GM23338 (cell line): ENCODE measurements at regions not wholly inside any gene's neighbourhood (a gene's known extent, or its start where the extent isn't known, plus 50 kb on each side); places are given as distances from the start of the nearest gene placed in this dataset.

Source experiments
- ATAC-seq: fragments of 200-7000 bp; cut with Tn5 transposase; 3 replicates; pipeline ENCODE4 v1.9.1; 2020
- DNase-seq: peaks from one replicate; pipeline ENCODE4 v3.0.0-alpha.2; 2015; ENCODE audit warnings: low spot score
- H2AFZ ChIP-seq: fragments of 200-600 bp; sonication (generic); 2 replicates; pipeline ENCODE4 v1.8.0; 2016; ENCODE audit warnings: antibody characterized with exemption, mild to moderate bottlenecking, moderate library complexity
- H3F3A ChIP-seq: fragments of 200-600 bp; sonication (generic); replicated peaks from 2 replicates; pipeline ENCODE4 v1.8.0; 2017; ENCODE audit warnings: antibody characterized with exemption, mixed run types, low read depth
- H3K27ac ChIP-seq: fragments of 200-600 bp; sonication (generic); 2 replicates; pipeline ENCODE4 v1.6.1; 2016; ENCODE audit warnings: low read depth
- H3K27me3 ChIP-seq: fragments of 200-600 bp; sonication (generic); 2 replicates; pipeline ENCODE4 v1.8.0; 2016; ENCODE audit warnings: mild to moderate bottlenecking, mixed run types, moderate library complexity; ENCODE audit not compliant: insufficient read depth
- H3K36me3 ChIP-seq: fragments of 200-600 bp; sonication (generic); 2 replicates; pipeline ENCODE4 v1.8.0; 2016; ENCODE audit warnings: mild to moderate bottlenecking; ENCODE audit not compliant: insufficient read depth
- H3K4me1 ChIP-seq: fragments of 200-600 bp; sonication (generic); 2 replicates; pipeline ENCODE4 v1.8.0; 2016; ENCODE audit warnings: mild to moderate bottlenecking, moderate library complexity; ENCODE audit not compliant: insufficient read depth
- H3K4me2 ChIP-seq: fragments of 200-600 bp; sonication (generic); 2 replicates; pipeline ENCODE4 v1.7.1; 2017; ENCODE audit warnings: mixed run types
- H3K4me3 ChIP-seq: fragments of 200-600 bp; sonication (generic); 2 replicates; pipeline ENCODE4 v1.6.1; 2016; ENCODE audit warnings: mixed run types
- H3K79me2 ChIP-seq: fragments of 200-600 bp; sonication (generic); replicated peaks from 2 replicates; pipeline ENCODE4 v1.8.0; 2017; ENCODE audit warnings: mild to moderate bottlenecking; ENCODE audit not compliant: insufficient read depth
- H3K9me2 ChIP-seq: fragments of 200-600 bp; sonication (generic); 2 replicates; pipeline ENCODE4 v1.8.0; 2017; ENCODE audit not compliant: insufficient read depth
- H4K20me1 ChIP-seq: fragments of 200-600 bp; sonication (generic); replicated peaks from 2 replicates; pipeline ENCODE4 v1.8.0; 2017; ENCODE audit warnings: mild to moderate bottlenecking; ENCODE audit not compliant: insufficient read depth
- H3K27ac Mint-ChIP-seq: 2 replicates; pipeline ENCODE4 v1.8.0; 2020; ENCODE audit warnings: inconsistent platforms, mild to moderate bottlenecking, moderate library complexity, mixed read lengths
- H3K27me3 Mint-ChIP-seq: 3 replicates; pipeline ENCODE4 v1.8.0; 2022; ENCODE audit warnings: low read depth, mild to moderate bottlenecking, moderate library complexity, mixed read lengths, inconsistent platforms; ENCODE audit not compliant: insufficient read depth, poor library complexity
- H3K36me3 Mint-ChIP-seq: 3 replicates; pipeline ENCODE4 v1.8.0; 2021; ENCODE audit warnings: low read depth, mild to moderate bottlenecking, inconsistent platforms, moderate library complexity, mixed read lengths
- H3K4me1 Mint-ChIP-seq: 3 replicates; pipeline ENCODE4 v1.8.0; 2020; ENCODE audit warnings: mild to moderate bottlenecking, inconsistent platforms, mixed read lengths
- H3K4me3 Mint-ChIP-seq: 3 replicates; pipeline ENCODE4 v1.8.0; 2021; ENCODE audit warnings: moderate library complexity, mild to moderate bottlenecking, inconsistent platforms, mixed read lengths
- H3K9me3 Mint-ChIP-seq: 3 replicates; pipeline ENCODE4 v1.8.0; 2020; ENCODE audit warnings: moderate library complexity, mild to moderate bottlenecking, inconsistent platforms, mixed read lengths
- CREB1 ChIP-seq: fragments of 250-450 bp; sonication (Bioruptor Pico); IDR thresholded peaks from 2 replicates; pipeline ENCODE4 v1.5.0; 2020; ENCODE audit warnings: low read depth, mild to moderate bottlenecking, moderate library complexity
- CTCF ChIP-seq, 2 experiments: fragments of 200-600 bp in 1 of 2; sonication (generic) in 1 of 2; conservative IDR thresholded peaks; 2 replicates each; pipeline versions ENCODE4 v1.5.1 to v1.6.1; 2016 to 2017; ENCODE audit warnings: antibody characterized with exemption in 2 of 2, low read depth in 2 of 2, mild to moderate bottlenecking in 2 of 2, moderate library complexity in 1 of 2
- ETS1 ChIP-seq: IDR thresholded peaks from 2 replicates; pipeline ENCODE4 v1.6.1; 2016; ENCODE audit warnings: antibody characterized with exemption
- EZH2 ChIP-seq: fragments of 200-600 bp; sonication (generic); IDR thresholded peaks from one replicate; pipeline ENCODE4 v1.8.0; 2017; ENCODE audit warnings: antibody characterized with exemption, mild to moderate bottlenecking, low read depth; ENCODE audit not compliant: unreplicated experiment
- EZH2phosphoT487 ChIP-seq: fragments of 200-600 bp; sonication (generic); IDR thresholded peaks from one replicate; pipeline ENCODE4 v1.8.1; 2018; ENCODE audit warnings: antibody characterized with exemption; ENCODE audit not compliant: unreplicated experiment
- JUNB ChIP-seq: IDR thresholded peaks from one replicate; pipeline ENCODE4 v1.6.1; 2016; ENCODE audit warnings: antibody characterized with exemption; ENCODE audit not compliant: unreplicated experiment
- NANOG ChIP-seq: IDR thresholded peaks from 2 replicates; pipeline ENCODE4 v1.6.1; 2016; ENCODE audit warnings: antibody characterized with exemption, borderline replicate concordance
- POLR2AphosphoS5 ChIP-seq: IDR thresholded peaks from 2 replicates; pipeline ENCODE4 v1.6.1; 2016; ENCODE audit warnings: antibody characterized with exemption, low read depth
- REST ChIP-seq: IDR thresholded peaks from one replicate; pipeline ENCODE4 v1.6.1; 2018; ENCODE audit warnings: antibody characterized with exemption; ENCODE audit not compliant: unreplicated experiment
- STAT1 ChIP-seq: IDR thresholded peaks from one replicate; pipeline ENCODE4 v1.6.1; 2016; ENCODE audit warnings: antibody characterized with exemption; ENCODE audit not compliant: unreplicated experiment
- ZNF114 ChIP-seq: fragments of 250-450 bp; sonication (Bioruptor Pico); IDR thresholded peaks from 2 replicates; pipeline ENCODE4 v1.5.0; 2020; ENCODE audit warnings: mild to moderate bottlenecking, moderate library complexity
- ZNF331 ChIP-seq: fragments of 250-450 bp; sonication (Bioruptor Pico); IDR thresholded peaks from 2 replicates; pipeline ENCODE4 v1.5.0; 2020; ENCODE audit warnings: low read depth, mild to moderate bottlenecking, moderate library complexity
- ZNF462 ChIP-seq: fragments of 250-450 bp; sonication (Bioruptor Pico); IDR thresholded peaks from 2 replicates; pipeline ENCODE4 v1.5.0; 2020; ENCODE audit warnings: mild to moderate bottlenecking, moderate library complexity

GRCh38 chr5:89758146-89758545 is 651.4 kb downstream of the CETN3 start:
- TF ChIP-seq NANOG (no peak), ZNF114 (CRISPR knock-in tag) (no peak), CREB1 (no peak), POLR2AphosphoS5 (no peak), CTCF (conservative IDR thresholded peaks at IDR 0.05; ENCODE audit: low read depth in 2 of 2) (no peak), ZNF331 (CRISPR knock-in tag) (no peak), ZNF462 (CRISPR knock-in tag) (no peak), EZH2phosphoT487 (no peak), EZH2 (no peak), ETS1 (no peak), JUNB (no peak), REST (no peak), STAT1 (no peak)
- Histone ChIP-seq H3K79me2 (no peaks in the 10 kb centered on the region), H3K4me3 (no peak overlapping the region), H3K4me1 (no peaks in the 10 kb centered on the region), H3K4me2 (no peak overlapping the region), H3K27me3 (no peaks in the 10 kb centered on the region), H4K20me1 (no peaks in the 10 kb centered on the region), H3K36me3 (no peaks in the 10 kb centered on the region), H2AFZ (no peak overlapping the region), H3K27ac (no peak overlapping the region), H3K9me2 (no peaks in the 10 kb centered on the region), H3F3A (no peaks in the 10 kb centered on the region)
- Mint-ChIP-seq H3K27ac (peak overlapping the region; percentile 56; the same call in 1 of the 2 replicates), H3K4me3 (no peak overlapping the region), H3K9me3 (no peaks in the 10 kb centered on the region), H3K4me1 (no peaks in the 10 kb centered on the region), H3K27me3 (no peaks in the 10 kb centered on the region), H3K36me3 (no peaks in the 10 kb centered on the region)
- ATAC-seq (no peak), DNase-seq (no peak)
